IMR-90 (cell line): ENCODE measurements at regions not wholly inside any gene's neighbourhood (a gene's known extent, or its start where the extent isn't known, plus 50 kb on each side); places are given as distances from the start of the nearest gene placed in this dataset.

Experiments used
- ATAC-seq: fragments of 200-7000 bp; cut with Tn5 transposase; 2 replicates; pipeline ENCODE4 v1.9.1; 2020; ENCODE audit warnings: low read depth, mild to moderate bottlenecking, moderate library complexity
- BruUV-seq: library from RNA; stranded (reverse); fragments of 400-500 nt; replicated peaks from 2 replicates; lab custom pipeline; 2021; lab: Mats Ljungman, UMichigan
- CTCF ChIA-PET: fragments of 300-600 bp; formaldehyde crosslinking; extraction: SDS; loops from one replicate; lab custom pipeline; 2021; ENCODE audit warnings: antibody characterized with exemption; lab: Yijun Ruan, JAX
- POLR2A ChIA-PET: fragments of 300-600 bp; sonication (Branson Sonifier 250); formaldehyde crosslinking; loops from one replicate; lab custom pipeline; 2022; ENCODE audit warnings: antibody characterized with exemption; ENCODE audit not compliant: unreplicated experiment; lab: Charles Lee
- DNase-seq: peaks from one replicate; pipeline ENCODE4 v3.0.0; 2013
- H2AFZ ChIP-seq: replicated peaks from 2 replicates; pipeline ENCODE3; 2013; ENCODE audit warnings: low read length, mild to moderate bottlenecking; ENCODE audit not compliant: poor library complexity
- H2AK5ac ChIP-seq: 2 replicates; pipeline ENCODE4 v1.6.1; 2013; ENCODE audit warnings: low read depth, low read length, inconsistent platforms
- H2AK9ac ChIP-seq: replicated peaks from 2 replicates; pipeline ENCODE3; 2013; ENCODE audit warnings: mild to moderate bottlenecking, low read depth, low read length, moderate library complexity; ENCODE audit not compliant: poor library complexity
- H2BK120ac ChIP-seq: 2 replicates; pipeline ENCODE4 v1.6.1; 2013; ENCODE audit warnings: low read depth, low read length, inconsistent platforms
- H2BK15ac ChIP-seq: 3 replicates; pipeline ENCODE4 v1.6.1; 2013; ENCODE audit warnings: low read depth, low read length, inconsistent platforms
- H2BK20ac ChIP-seq: 2 replicates; pipeline ENCODE4 v1.6.1; 2013; ENCODE audit warnings: low read depth, mild to moderate bottlenecking, inconsistent platforms, low read length, moderate library complexity
- H2BK5ac ChIP-seq: 2 replicates; pipeline ENCODE4 v1.6.1; 2013; ENCODE audit warnings: mild to moderate bottlenecking, low read depth, low read length, inconsistent platforms; ENCODE audit not compliant: poor library complexity, severe bottlenecking
- H3K14ac ChIP-seq: replicated peaks from 2 replicates; pipeline ENCODE4 v1.6.1; 2013; ENCODE audit warnings: low read depth, low read length, inconsistent platforms
- H3K18ac ChIP-seq: 2 replicates; pipeline ENCODE4 v1.6.1; 2013; ENCODE audit warnings: low read depth, low read length, control low read depth
- H3K23ac ChIP-seq: 2 replicates; pipeline ENCODE4 v1.6.1; 2013; ENCODE audit warnings: low read depth, low read length, inconsistent platforms
- H3K27ac ChIP-seq: 2 replicates; pipeline ENCODE4 v1.5.1; 2013; ENCODE audit warnings: mild to moderate bottlenecking, control low read depth, low read length; ENCODE audit not compliant: insufficient read depth
- H3K27me3 ChIP-seq: 2 replicates; pipeline ENCODE4 v1.6.1; 2013; ENCODE audit warnings: low read length; ENCODE audit not compliant: control insufficient read depth, insufficient read depth
- H3K36me3 ChIP-seq: 2 replicates; pipeline ENCODE4 v1.6.1; 2013; ENCODE audit warnings: low read length, mixed read lengths; ENCODE audit not compliant: control insufficient read depth, insufficient read depth
- H3K4ac ChIP-seq: 2 replicates; pipeline ENCODE4 v1.6.1; 2013; ENCODE audit warnings: low read depth, low read length, inconsistent platforms
- H3K4me1 ChIP-seq: 2 replicates; pipeline ENCODE4 v1.6.1; 2013; ENCODE audit warnings: low read length, mixed read lengths; ENCODE audit not compliant: control insufficient read depth, insufficient read depth
- H3K4me2 ChIP-seq: 2 replicates; pipeline ENCODE4 v1.6.1; 2013; ENCODE audit warnings: low read depth, mild to moderate bottlenecking, control low read depth, low read length, moderate library complexity
- H3K4me3 ChIP-seq: 2 replicates; pipeline ENCODE4 v1.5.1; 2013; ENCODE audit warnings: low read depth, mild to moderate bottlenecking, control low read depth, low read length, moderate library complexity; ENCODE audit not compliant: insufficient read depth
- H3K56ac ChIP-seq: 2 replicates; pipeline ENCODE4 v1.6.1; 2013; ENCODE audit warnings: low read length, inconsistent platforms; ENCODE audit not compliant: insufficient read depth; ENCODE audit errors: extremely low read depth
- H3K79me1 ChIP-seq, 2 experiments: 2 replicates each; pipeline ENCODE4 v1.6.1; 2013; ENCODE audit warnings: low read length in 2 of 2, inconsistent platforms in 1 of 2, low read depth in 1 of 2
- H3K9ac ChIP-seq: 2 replicates; pipeline ENCODE4 v1.6.1; 2013; ENCODE audit warnings: low read depth, low read length, control low read depth
- H3K9me1 ChIP-seq: 2 replicates; pipeline ENCODE4 v1.6.1; 2013; ENCODE audit warnings: low read length, inconsistent platforms; ENCODE audit not compliant: insufficient read depth
- H3K9me3 ChIP-seq: 2 replicates; pipeline ENCODE4 v1.6.1; 2013; ENCODE audit warnings: low read length; ENCODE audit not compliant: control insufficient read depth, insufficient read depth
- H4K20me1 ChIP-seq: 2 replicates; pipeline ENCODE4 v1.6.1; 2013; ENCODE audit warnings: low read length, inconsistent platforms; ENCODE audit not compliant: insufficient read depth
- H4K5ac ChIP-seq: 2 replicates; pipeline ENCODE4 v1.6.1; 2013; ENCODE audit warnings: mild to moderate bottlenecking, low read depth, low read length, control low read depth
- H4K8ac ChIP-seq, 2 experiments: 2 replicates each; pipeline ENCODE4 v1.6.1; 2013; ENCODE audit warnings: low read depth in 2 of 2, low read length in 2 of 2, control low read depth in 1 of 2, inconsistent platforms in 1 of 2
- H4K91ac ChIP-seq: 2 replicates; pipeline ENCODE4 v1.6.1; 2013; ENCODE audit warnings: low read depth, low read length, inconsistent platforms; ENCODE audit not compliant: insufficient read depth
- BHLHE40 ChIP-seq: fragments of 150-350 bp; IDR thresholded peaks from 2 replicates; pipeline ENCODE4 v1.6.1; 2016; ENCODE audit warnings: mild to moderate bottlenecking, low read depth, low read length
- CEBPB ChIP-seq: IDR thresholded peaks from 2 replicates; pipeline ENCODE4 v1.6.1; 2012; ENCODE audit warnings: low read depth, low read length, improper control_type of control experiment
- CHD1 ChIP-seq: IDR thresholded peaks from 2 replicates; pipeline ENCODE4 v1.6.1; 2012; ENCODE audit warnings: low read depth, low read length, improper control_type of control experiment
- ELK1 ChIP-seq: fragments of 150-350 bp; IDR thresholded peaks from 2 replicates; pipeline ENCODE4 v1.6.1; 2016; ENCODE audit warnings: low read depth, mild to moderate bottlenecking, low read length, moderate library complexity, borderline replicate concordance
- FOS ChIP-seq: fragments of 150-350 bp; IDR thresholded peaks from 2 replicates; pipeline ENCODE4 v1.6.1; 2016; ENCODE audit warnings: low read depth, low read length
- MAFK ChIP-seq: IDR thresholded peaks from 2 replicates; pipeline ENCODE4 v1.6.1; 2012; ENCODE audit warnings: low read depth, low read length, improper control_type of control experiment
- MAZ ChIP-seq: IDR thresholded peaks from 2 replicates; pipeline ENCODE4 v1.6.1; 2012; ENCODE audit warnings: low read depth, mild to moderate bottlenecking, low read length, improper control_type of control experiment, moderate library complexity, borderline replicate concordance
- MXI1 ChIP-seq: IDR thresholded peaks from 2 replicates; pipeline ENCODE4 v1.6.1; 2012; ENCODE audit warnings: low read depth, mild to moderate bottlenecking, low read length, moderate library complexity, borderline replicate concordance
- NFE2L2 ChIP-seq: fragments of 150-350 bp; IDR thresholded peaks from 2 replicates; pipeline ENCODE4 v1.6.1; 2016; ENCODE audit warnings: low read depth, mild to moderate bottlenecking, low read length
- POLR2A ChIP-seq: IDR thresholded peaks from 2 replicates; pipeline ENCODE4 v1.6.1; 2012; ENCODE audit warnings: mild to moderate bottlenecking, low read depth, low read length
- RAD21 ChIP-seq: IDR thresholded peaks from 2 replicates; pipeline ENCODE4 v1.6.1; 2012; ENCODE audit warnings: low read length, improper control_type of control experiment
- RCOR1 ChIP-seq: IDR thresholded peaks from 2 replicates; pipeline ENCODE4 v1.6.1; 2012; ENCODE audit warnings: mild to moderate bottlenecking, low read length, improper control_type of control experiment; ENCODE audit not compliant: insufficient replicate concordance
- RFX5 ChIP-seq: IDR thresholded peaks from 2 replicates; pipeline ENCODE4 v1.8.0; 2012; ENCODE audit warnings: low read depth, mild to moderate bottlenecking, low read length, moderate library complexity
- SMC3 ChIP-seq: fragments of 150-350 bp; IDR thresholded peaks from 2 replicates; pipeline ENCODE4 v1.6.1; 2016; ENCODE audit warnings: low read depth, mild to moderate bottlenecking, antibody characterized with exemption, low read length, moderate library complexity
- WGBS, 2 experiments: methylation state at CpG; one replicate each; pipeline versions ENCODE4 v1.1.5 to v1.1.7; 2013; ENCODE audit warnings: missing lambda C conversion rate in 2 of 2; ENCODE audit not compliant: insufficient read length in 1 of 2; ENCODE audit errors: extremely low coverage in 2 of 2; 5-methylcytosine and 5-hydroxymethylcytosine counted together
- dilution Hi-C: fragments of 300-500 bp; cut with HindIII; formaldehyde crosslinking; loops from one replicate; pipeline ENCODE4 v1.14.3; 2018; ENCODE audit warnings: low sequenced_read_pairs; ENCODE audit not compliant: unreplicated experiment
- in situ Hi-C: fragments of 300-500 bp; cut with MboI; formaldehyde crosslinking; loops from 3 replicates; pipeline ENCODE4 v1.14.3; 2019; ENCODE audit warnings: low sequenced_read_pairs, inconsistent platforms, mixed read lengths
- intact Hi-C: fragments of 100-400 bp; cut with micrococcal nuclease; formaldehyde crosslinking; loops from 2 replicates; pipeline ENCODE4 v1.10.0; 2022
- TF ChIP-seq, protein P1 (sequence below): conservative IDR thresholded peaks from 2 replicates; pipeline ENCODE4 v1.5.1; 2012; ENCODE audit warnings: mild to moderate bottlenecking, low read depth, low read length, improper control_type of control experiment
- TF ChIP-seq, protein P2 (sequence below): fragments of 150-350 bp; IDR thresholded peaks from 2 replicates; pipeline ENCODE4 v1.6.1; 2017; ENCODE audit warnings: mild to moderate bottlenecking, antibody characterized with exemption, low read length, low read depth

- ChIA-PET CTCF (interaction anchor here (0.6 kb wide), 1 partner anchor 458 kb away, joined by 3 read pairs; no protein-coding TSS in a partner anchor), POLR2A (no interaction called here)
- H3K4me3 ChIP-seq: no peak overlapping the region
- DNase-seq: no peak
- no peak overlapping the region for H2BK120ac ChIP-seq
- intact Hi-C loops: no loop called here
- H2BK20ac ChIP-seq: no peak overlapping the region
- no peak overlapping the region for H2AK9ac ChIP-seq
- TF ChIP-seq SMC3: no peak
- no peak for TF ChIP-seq RAD21
- TF ChIP-seq NFE2L2: no peak
- no peak for TF ChIP-seq MXI1
- TF ChIP-seq, protein P1, sequence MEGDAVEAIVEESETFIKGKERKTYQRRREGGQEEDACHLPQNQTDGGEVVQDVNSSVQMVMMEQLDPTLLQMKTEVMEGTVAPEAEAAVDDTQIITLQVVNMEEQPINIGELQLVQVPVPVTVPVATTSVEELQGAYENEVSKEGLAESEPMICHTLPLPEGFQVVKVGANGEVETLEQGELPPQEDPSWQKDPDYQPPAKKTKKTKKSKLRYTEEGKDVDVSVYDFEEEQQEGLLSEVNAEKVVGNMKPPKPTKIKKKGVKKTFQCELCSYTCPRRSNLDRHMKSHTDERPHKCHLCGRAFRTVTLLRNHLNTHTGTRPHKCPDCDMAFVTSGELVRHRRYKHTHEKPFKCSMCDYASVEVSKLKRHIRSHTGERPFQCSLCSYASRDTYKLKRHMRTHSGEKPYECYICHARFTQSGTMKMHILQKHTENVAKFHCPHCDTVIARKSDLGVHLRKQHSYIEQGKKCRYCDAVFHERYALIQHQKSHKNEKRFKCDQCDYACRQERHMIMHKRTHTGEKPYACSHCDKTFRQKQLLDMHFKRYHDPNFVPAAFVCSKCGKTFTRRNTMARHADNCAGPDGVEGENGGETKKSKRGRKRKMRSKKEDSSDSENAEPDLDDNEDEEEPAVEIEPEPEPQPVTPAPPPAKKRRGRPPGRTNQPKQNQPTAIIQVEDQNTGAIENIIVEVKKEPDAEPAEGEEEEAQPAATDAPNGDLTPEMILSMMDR: no peak
- TF ChIP-seq CHD1: no peak
- TF ChIP-seq, protein P2, sequence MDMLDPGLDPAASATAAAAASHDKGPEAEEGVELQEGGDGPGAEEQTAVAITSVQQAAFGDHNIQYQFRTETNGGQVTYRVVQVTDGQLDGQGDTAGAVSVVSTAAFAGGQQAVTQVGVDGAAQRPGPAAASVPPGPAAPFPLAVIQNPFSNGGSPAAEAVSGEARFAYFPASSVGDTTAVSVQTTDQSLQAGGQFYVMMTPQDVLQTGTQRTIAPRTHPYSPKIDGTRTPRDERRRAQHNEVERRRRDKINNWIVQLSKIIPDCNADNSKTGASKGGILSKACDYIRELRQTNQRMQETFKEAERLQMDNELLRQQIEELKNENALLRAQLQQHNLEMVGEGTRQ: no peak
- no peak for TF ChIP-seq RFX5
- no peak for TF ChIP-seq CEBPB
- TF ChIP-seq BHLHE40: no peak
- no peak for TF ChIP-seq FOS
- no peak for TF ChIP-seq POLR2A
- no peak for TF ChIP-seq RCOR1
- TF ChIP-seq MAZ: no peak
- TF ChIP-seq ELK1: no peak
- TF ChIP-seq MAFK: no peak
- H2BK15ac ChIP-seq: no peak overlapping the region
- no peak overlapping the region for H2AK5ac ChIP-seq
- peaks cover 39% of the 10 kb centered on the region for H3K9me3 ChIP-seq
- BruUV-seq: no TSS peak
- ATAC-seq: no peak
- dilution Hi-C loops: no loop called here
- no peaks in the 10 kb centered on the region for H3K27me3 ChIP-seq
- WGBS, 2 experiments: no CpG with 5 or more reads among the region's 3 CpGs
- no peak overlapping the region for H2BK5ac ChIP-seq
- no peak overlapping the region for H4K5ac ChIP-seq
- H3K18ac ChIP-seq: no peak overlapping the region
- H3K14ac ChIP-seq: no peak overlapping the region
- H3K4ac ChIP-seq: no peak overlapping the region
- H3K36me3 ChIP-seq: no peaks in the 10 kb centered on the region
- H2AFZ ChIP-seq: no peak overlapping the region
- no peak overlapping the region for H3K9ac ChIP-seq
- H4K20me1 ChIP-seq: no peaks in the 10 kb centered on the region
- H3K23ac ChIP-seq: no peak overlapping the region
- no peaks in the 10 kb centered on the region for H3K4me1 ChIP-seq
- H3K79me1 ChIP-seq: no peaks in the 10 kb centered on the region
- no peak overlapping the region for H4K91ac ChIP-seq
- no peak overlapping the region for H3K4me2 ChIP-seq
- no peak overlapping the region for H3K56ac ChIP-seq
- no peak overlapping the region for H3K27ac ChIP-seq
- no peak overlapping the region for H4K8ac ChIP-seq
- no peaks in the 10 kb centered on the region for H3K9me1 ChIP-seq
- in situ Hi-C loops: loop anchor here (25.0 kb wide), 1 partner anchor 200 kb away; no protein-coding TSS in a partner anchor
These were observed 243.5 kb upstream of the SDK2 start for GRCh38 chr17:73887739-73888138.
